GM20431 (cell line): ENCODE measurements at regions not wholly inside any gene's neighbourhood (a gene's known extent, or its start where the extent isn't known, plus 50 kb on each side); places are given as distances from the start of the nearest gene placed in this dataset.

ENCODE experiments used
- in situ Hi-C: fragments of 300-500 bp; cut with MseI, MboI; formaldehyde crosslinking; loops from one replicate; pipeline ENCODE4 v1.15.0; 2020; ENCODE audit warnings: low sequenced_read_pairs; ENCODE audit not compliant: unreplicated experiment

DNA sequence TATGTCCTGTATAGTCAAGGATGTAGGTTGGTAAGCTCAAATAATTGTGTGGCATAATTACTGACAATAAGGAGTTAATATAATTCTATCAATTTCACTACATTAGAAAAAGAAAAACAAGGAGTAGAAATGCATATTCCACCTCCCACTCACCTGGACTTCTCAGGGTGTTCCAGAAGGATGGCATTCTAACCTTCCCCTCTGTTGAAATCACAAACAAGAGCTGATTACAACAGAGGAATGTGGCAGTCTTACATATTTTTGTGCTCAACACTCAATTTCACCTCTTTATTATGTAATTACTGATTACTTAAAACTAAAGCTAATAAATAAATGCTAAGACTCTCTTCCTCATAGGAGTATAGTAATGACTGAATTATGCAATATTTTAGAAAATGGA lies 745.3 kb downstream of the DTWD2 start:
- in situ Hi-C loops: no loop called here

DNA sequence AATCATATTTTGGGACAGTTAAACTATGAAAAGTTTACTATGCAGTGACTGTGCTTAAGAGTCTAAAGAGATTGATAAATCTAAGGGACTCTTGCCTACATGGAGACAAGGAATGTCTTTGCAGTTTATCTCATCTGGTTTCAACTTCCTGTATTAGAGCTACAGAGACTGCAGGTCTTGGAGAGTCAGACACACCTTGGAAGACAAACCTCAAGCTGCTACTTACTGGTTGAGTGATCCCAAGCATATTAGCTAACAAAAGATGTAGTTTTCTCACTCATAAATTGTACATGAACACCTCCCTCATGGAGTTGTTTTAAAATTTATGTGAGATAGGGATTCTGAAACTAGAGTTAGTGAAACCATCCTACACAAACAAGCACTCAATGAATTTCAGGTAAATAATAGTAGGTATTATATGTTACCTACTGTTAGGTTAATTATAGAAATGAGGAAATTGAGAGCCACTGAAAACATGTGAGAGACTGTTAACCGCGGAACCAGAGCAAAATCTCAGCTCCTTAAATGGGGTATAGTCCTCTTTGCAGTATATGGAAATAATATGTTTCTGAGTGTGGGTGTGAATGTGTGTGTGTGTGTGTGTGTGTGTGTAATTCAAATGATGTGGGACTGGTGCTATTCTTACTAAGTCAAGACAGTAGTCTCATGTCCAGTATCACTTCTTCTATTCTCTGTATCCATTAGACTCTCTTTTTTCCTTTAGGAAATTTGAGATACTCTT lies 752.1 kb downstream of the DTWD2 start:
- in situ Hi-C loops: no loop called here

- in situ Hi-C loops: no loop called here
Measured at GRCh38 chr5:118233606-118234005, 754.7 kb downstream of the DTWD2 start.

DNA sequence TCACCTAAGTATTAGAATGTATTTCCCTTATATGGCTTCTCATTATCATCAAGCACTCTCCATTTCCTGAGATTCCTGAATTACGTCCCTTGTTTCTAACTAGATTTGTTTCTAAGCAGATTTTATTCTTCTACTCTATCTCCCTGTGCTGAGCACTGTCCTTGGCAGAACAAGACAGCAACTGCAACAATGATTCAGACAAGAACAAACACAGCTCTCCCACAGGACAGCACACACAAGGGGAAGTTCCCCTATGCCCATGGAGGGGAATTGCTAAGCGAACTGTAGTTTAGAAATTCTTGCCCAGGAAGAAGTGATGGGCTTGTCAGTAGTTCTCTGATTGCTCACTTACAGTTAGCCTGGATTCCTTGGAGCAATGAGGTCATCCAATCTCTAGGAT lies 759.9 kb downstream of the DTWD2 start:
- in situ Hi-C loops: no loop called here

DNA sequence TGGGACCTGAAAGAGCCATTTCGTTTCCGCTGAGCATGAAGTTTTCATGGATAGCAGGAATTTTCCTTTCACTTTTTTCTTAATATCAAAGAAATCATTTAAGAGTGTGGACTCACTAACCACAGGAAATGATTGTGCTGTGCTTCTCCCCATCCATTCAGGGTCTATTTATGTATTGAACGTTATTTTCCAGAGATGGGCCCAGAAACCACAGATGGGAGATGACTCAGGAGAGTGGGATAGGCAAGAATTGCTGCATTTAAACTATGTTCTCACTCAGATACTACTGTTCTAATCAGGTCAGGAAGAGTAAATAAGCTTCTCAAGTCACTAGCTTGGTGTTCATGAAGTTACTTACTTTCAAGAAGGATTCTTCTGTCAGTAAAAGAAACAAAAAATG lies 763.8 kb downstream of the DTWD2 start:
- in situ Hi-C loops: no loop called here

DNA sequence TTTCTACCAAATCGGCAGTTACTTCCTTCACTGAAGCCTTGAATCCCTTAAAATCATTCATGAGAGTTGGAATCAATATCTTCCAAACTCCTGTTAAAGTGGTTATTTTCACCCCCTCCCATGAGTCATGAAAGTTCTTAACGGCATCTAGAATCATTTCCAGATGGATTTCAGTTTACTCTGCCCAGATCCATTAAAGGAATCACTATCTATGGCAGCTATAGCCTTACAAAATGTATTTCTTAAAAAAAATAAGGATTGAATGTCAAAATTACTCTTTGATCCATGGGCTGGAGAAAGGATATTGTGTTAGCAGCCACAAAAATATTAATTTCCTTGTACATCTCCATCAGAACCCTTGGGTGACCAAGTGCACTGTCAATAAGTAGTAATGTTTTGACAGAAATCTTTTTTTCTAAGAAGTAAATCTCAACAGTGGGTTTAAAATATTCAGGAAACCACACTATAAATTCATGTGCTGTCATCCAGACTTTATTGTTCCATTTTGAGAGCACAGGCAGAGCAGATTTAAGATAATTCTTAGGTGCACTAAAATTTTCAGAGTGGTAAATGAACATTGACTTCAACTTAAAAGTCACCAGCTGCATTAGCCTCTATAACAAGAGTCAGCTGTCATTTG lies 767.7 kb downstream of the DTWD2 start:
- in situ Hi-C loops: no loop called here

- in situ Hi-C loops: no loop called here
Measured at GRCh38 chr5:118211606-118212005, 776.7 kb downstream of the DTWD2 start.

GRCh38 chr5:118208031-118208453 lies 780.3 kb downstream of the DTWD2 start:
- in situ Hi-C loops: no loop called here

DNA sequence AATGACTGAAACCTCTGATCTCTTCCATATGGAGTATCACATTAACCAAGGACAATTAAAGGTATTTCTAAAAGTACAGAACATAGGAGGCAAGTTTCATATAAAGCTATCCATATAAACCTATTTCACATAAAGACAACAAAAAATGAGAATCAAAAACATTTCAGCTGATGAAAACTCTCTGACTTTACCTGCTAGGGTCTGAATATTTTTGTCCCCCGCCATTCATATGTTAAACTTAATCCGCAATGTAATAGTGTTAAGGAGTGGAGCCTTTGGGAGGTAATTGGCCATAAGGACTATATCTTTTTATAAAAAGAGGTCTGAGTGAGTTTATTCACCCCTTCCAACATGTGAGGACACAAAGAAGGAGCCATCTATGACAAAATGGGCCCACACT lies 788.5 kb downstream of the DTWD2 start:
- in situ Hi-C loops: no loop called here

DNA sequence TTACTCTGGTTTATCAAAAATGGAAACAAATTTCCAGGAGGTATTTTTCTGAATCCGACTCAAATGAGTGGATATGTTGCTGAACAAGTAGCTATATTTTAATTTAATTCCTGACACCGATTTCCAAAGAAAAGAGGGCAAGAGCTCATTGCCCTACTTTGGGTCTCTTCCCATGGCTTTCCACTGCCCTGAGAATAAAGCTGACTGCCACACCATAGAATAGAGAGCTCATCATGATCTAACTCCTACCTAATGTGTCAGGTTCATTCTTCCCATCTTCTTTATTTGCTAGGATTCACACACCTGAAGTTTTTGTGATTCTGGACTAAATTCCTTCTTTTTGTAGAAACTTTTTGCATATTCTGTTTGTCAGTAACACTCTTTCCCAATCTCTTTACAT lies 792.1 kb downstream of the DTWD2 start:
- in situ Hi-C loops: no loop called here

DNA sequence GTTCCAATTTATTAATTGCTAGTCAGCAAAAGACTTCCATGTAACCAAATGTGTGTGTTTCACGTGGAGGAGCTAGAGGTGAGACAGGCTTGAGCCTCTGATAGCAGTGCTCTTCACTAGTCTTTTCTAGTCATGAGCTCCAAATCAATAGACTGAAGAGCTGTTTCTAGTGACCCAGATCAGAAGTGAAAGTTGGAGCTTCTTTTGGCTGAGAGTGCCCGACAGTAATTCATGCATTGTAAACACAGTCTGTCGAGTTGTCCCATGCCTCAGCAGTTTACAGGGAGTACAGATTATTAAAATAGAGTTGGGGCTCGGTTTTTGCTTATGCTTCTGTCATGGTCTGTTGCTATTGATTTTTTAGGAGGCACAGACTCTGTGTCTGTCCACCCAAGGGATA lies 793.1 kb downstream of the DTWD2 start:
- in situ Hi-C loops: no loop called here

DNA sequence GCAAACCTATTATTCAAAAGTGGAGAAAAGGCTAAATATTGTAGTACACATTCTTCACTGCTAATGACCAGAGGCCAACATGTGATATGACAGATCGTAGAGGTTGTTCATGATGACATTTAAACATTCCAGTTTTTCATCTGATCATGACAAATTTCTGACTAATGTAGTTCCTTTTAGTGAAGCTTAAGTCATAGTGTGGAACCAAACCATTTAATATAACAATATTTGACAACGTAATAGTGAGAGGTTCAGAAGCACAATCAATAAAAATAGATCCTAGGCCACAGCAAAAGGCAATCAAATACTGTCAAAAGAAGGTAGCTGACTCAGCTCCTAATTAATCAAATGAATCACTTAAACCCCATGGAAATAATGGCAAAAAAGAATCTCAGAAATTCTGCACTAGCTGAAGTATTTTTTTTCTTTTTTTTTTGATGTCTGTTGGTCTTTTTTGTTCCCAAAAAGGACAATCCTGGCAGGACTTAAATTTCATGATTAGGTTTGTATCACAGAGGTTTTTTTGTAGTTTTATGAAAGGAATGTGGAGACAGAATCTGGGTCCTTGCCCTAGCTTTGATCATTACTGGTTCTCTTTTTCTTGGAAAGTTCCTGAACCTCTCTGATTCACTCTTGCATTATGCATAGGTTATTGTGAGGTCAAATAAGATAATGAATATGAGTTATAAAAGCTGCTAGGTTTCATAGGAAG lies 795.0 kb downstream of the DTWD2 start:
- in situ Hi-C loops: no loop called here

DNA sequence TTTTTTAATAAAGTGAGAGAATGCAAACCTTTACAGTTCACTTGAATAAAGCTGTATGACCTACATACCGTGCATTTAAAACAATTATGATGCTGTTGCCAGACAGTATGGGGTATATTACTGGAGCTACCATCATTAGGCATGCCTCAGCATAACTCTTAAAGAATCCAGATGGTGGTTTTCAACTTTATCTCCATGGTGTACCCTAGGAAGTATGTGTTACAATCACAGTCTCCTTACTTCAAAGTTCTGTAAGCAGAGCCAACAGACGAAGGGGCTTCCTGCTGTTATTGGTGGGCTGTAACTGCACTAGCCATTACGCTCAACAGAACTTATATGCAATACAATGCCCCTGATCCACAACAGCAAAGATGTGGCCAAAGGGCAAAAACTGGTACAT lies 803.3 kb downstream of the DTWD2 start:
- in situ Hi-C loops: no loop called here

GRCh38 chr5:118176146-118176545 lies 812.2 kb downstream of the DTWD2 start:
- in situ Hi-C loops: no loop called here

GRCh38 chr5:118174671-118175070 lies 813.7 kb downstream of the DTWD2 start:
- in situ Hi-C loops: no loop called here

GRCh38 chr5:118173340-118173739 lies 815.0 kb downstream of the DTWD2 start:
- in situ Hi-C loops: no loop called here

DNA sequence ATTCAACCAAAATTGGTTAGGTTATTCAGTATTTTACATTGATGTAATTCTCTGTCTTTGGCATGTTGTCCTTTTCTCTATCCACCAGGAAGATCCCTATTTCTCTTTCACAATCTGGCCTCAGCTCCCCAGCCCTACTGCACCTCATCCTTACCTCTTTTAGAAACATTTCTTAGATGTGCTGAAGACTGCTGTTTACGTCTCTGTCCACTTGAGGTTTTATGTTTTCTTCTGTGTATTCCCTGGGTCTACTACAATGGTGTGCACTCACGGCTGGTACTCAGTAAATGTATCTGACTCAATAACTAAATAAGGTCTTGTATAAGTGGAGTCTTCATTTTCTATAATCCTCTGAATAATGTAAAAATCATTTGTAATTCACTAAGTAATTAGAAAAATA lies 822.7 kb downstream of the DTWD2 start:
- in situ Hi-C loops: no loop called here

DNA sequence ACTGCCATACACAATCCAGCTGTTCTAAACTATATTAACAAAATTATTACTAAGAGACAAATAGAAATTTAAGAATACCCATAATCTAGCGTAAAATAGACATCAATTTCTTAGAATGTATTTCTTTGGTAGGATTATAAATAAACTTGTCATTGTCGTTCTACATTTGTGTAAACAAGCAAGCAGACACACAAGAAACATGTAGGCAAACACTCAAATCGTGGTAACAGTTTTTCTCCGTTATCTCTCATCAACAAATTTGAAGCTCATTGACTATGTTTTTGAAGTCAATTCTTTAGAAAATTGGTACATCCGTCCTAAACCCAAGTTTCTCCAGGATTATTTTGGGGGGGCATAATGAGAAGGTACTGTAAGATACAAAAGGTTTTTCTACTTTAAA lies 832.2 kb downstream of the DTWD2 start:
- in situ Hi-C loops: no loop called here

GRCh38 chr5:118146824-118147223 lies 841.5 kb downstream of the DTWD2 start:
- in situ Hi-C loops: no loop called here

DNA sequence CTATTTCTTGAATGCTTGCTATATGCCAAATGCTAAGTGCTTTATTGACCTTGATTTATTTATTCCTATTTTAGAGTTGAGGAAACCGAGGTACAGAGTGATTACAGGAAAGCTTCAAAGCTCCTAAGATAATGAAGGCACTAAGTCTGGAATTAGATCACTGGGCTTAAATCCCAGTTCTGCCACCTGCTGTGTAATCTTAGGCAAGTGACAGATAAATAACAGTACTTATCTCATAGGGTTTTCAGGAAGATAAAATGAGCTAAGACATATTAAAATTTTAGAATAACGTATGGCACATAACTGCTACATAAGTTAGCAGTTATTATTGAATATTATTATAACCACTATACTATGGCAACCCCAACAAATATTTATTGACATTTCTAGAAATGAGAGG lies 843.8 kb downstream of the DTWD2 start:
- in situ Hi-C loops: no loop called here

- in situ Hi-C loops: no loop called here
Measured at GRCh38 chr5:118139361-118139760, 849.0 kb downstream of the DTWD2 start.
